ENCODE measurements at regions not wholly inside any gene's neighbourhood (a gene's known extent, or its start where the extent isn't known, plus 50 kb on each side); places are given as distances from the start of the nearest gene placed in this dataset.
"Not testable (repeated sequence)": the region's sequence is repeated elsewhere in the genome, so short reads cannot be mapped to it uniquely, and the experiment has no call there.

- intact Hi-C loops (cut with DNase I; ENCODE audit: low total_unique reads), result no loop called here
- H3K9me3 ChIP-seq, result no peaks in the 10 kb centered on the region
- no peaks in the 10 kb centered on the region for H3K36me3 ChIP-seq
- no peaks in the 10 kb centered on the region for H3K4me1 ChIP-seq
- TF ChIP-seq POLR2A (IDR thresholded peaks at IDR 0.05) (no peak), CTCF (IDR thresholded peaks at IDR 0.05) (no peak)
- no peak overlapping the region for H3K4me3 ChIP-seq
- H3K27ac ChIP-seq, result no peak overlapping the region
- H3K27me3 ChIP-seq, result no peaks in the 10 kb centered on the region
- no peak for DNase-seq
Observed at GRCh38 chr5:148735301-148735835, 81.0 kb upstream of the HTR4 start.

GRCh38 chr5:148739023-148739422, 84.7 kb upstream of the HTR4 start:
- DNase-seq, result no peak
- TF ChIP-seq POLR2A (IDR thresholded peaks at IDR 0.05) (no peak), CTCF (IDR thresholded peaks at IDR 0.05) (no peak)
- Histone ChIP-seq H3K27me3 (no peaks in the 10 kb centered on the region), H3K36me3 (no peaks in the 10 kb centered on the region), H3K9me3 (no peaks in the 10 kb centered on the region), H3K4me3 (no peak overlapping the region), H3K4me1 (no peaks in the 10 kb centered on the region), H3K27ac (no peak overlapping the region)
- intact Hi-C loops (cut with DNase I; ENCODE audit: low total_unique reads), result no loop called here

GRCh38 chr5:148739524-148739923, 85.2 kb upstream of the HTR4 start:
- DNase-seq, result no peak
- TF ChIP-seq CTCF (IDR thresholded peaks at IDR 0.05), result no peak
- no peak for TF ChIP-seq POLR2A (IDR thresholded peaks at IDR 0.05)
- H3K4me1 ChIP-seq, result no peaks in the 10 kb centered on the region
- H3K36me3 ChIP-seq, result no peaks in the 10 kb centered on the region
- intact Hi-C loops (cut with DNase I; ENCODE audit: low total_unique reads), result no loop called here
- H3K27me3 ChIP-seq, result no peaks in the 10 kb centered on the region
- no peak overlapping the region for H3K27ac ChIP-seq
- no peak overlapping the region for H3K4me3 ChIP-seq
- no peaks in the 10 kb centered on the region for H3K9me3 ChIP-seq

- Histone ChIP-seq H3K36me3 (no peaks in the 10 kb centered on the region), H3K27ac (no peak overlapping the region), H3K27me3 (no peaks in the 10 kb centered on the region), H3K4me1 (no peaks in the 10 kb centered on the region), H3K4me3 (no peak overlapping the region), H3K9me3 (no peaks in the 10 kb centered on the region)
- no peak for DNase-seq
- TF ChIP-seq POLR2A (IDR thresholded peaks at IDR 0.05), result no peak
- TF ChIP-seq CTCF (IDR thresholded peaks at IDR 0.05), result no peak
- intact Hi-C loops (cut with DNase I; ENCODE audit: low total_unique reads), result no loop called here
Observed at GRCh38 chr5:148740079-148740858, 85.9 kb upstream of the HTR4 start.

GRCh38 chr5:148740966-148741742, 85.3 kb upstream of the ADRB2 start:
- Histone ChIP-seq H3K9me3 (no peaks in the 10 kb centered on the region), H3K27ac (peak overlapping the region; percentile 15 to 64), H3K27me3 (no peaks in the 10 kb centered on the region), H3K4me3 (no peak overlapping the region), H3K4me1 (no peaks in the 10 kb centered on the region), H3K36me3 (no peaks in the 10 kb centered on the region)
- no peak for DNase-seq
- TF ChIP-seq CTCF (IDR thresholded peaks at IDR 0.05), result peak; percentile 62 to 83 (median 72)
- no peak for TF ChIP-seq POLR2A (IDR thresholded peaks at IDR 0.05)
- intact Hi-C loops (cut with DNase I; ENCODE audit: low total_unique reads), result no loop called here

GRCh38 chr5:148741766-148742165, 84.6 kb upstream of the ADRB2 start:
- intact Hi-C loops (cut with DNase I; ENCODE audit: low total_unique reads); H3K27me3 ChIP-seq; H3K4me3 ChIP-seq; DNase-seq; H3K9me3 ChIP-seq; H3K4me1 ChIP-seq; H3K36me3 ChIP-seq: not testable (repeated sequence)
- H3K27ac ChIP-seq, result peak overlapping the region; percentile 15 to 64

GRCh38 chr5:148744380-148744779, 82.0 kb upstream of the ADRB2 start:
- H3K27ac ChIP-seq; H3K27me3 ChIP-seq; H3K36me3 ChIP-seq; H3K4me3 ChIP-seq; intact Hi-C loops (cut with DNase I; ENCODE audit: low total_unique reads); H3K9me3 ChIP-seq; DNase-seq; H3K4me1 ChIP-seq: not testable (repeated sequence)
